ENCODE measurements at regions not wholly inside any gene's neighbourhood (a gene's known extent, or its start where the extent isn't known, plus 50 kb on each side); places are given as distances from the start of the nearest gene placed in this dataset.
"Not testable (repeated sequence)": the region's sequence is repeated elsewhere in the genome, so short reads cannot be mapped to it uniquely, and the experiment has no call there.

GRCh38 chr6:15152700-15153099 lies 93.2 kb upstream of the JARID2 start:
- no peaks in the 10 kb centered on the region for H3K36me3 ChIP-seq
- H3K27me3 ChIP-seq: no peaks in the 10 kb centered on the region
- no peak overlapping the region for H3K27ac ChIP-seq
- no peak for ATAC-seq
- no peak overlapping the region for H3K4me3 ChIP-seq
- no peak for DNase-seq
- TF ChIP-seq POLR2A (IDR thresholded peaks at IDR 0.05) (no peak), CTCF (IDR thresholded peaks at IDR 0.05 in 4 of 5, conservative IDR thresholded peaks at IDR 0.05 in 1 of 5) (no peak)
- no peaks in the 10 kb centered on the region for H3K9me3 ChIP-seq
- intact Hi-C loops (cut with DNase I; ENCODE audit: low total_unique reads): no loop called here
- H3K4me1 ChIP-seq: peaks cover 0 to 4% of the 10 kb centered on the region in 2 donors
- in situ Hi-C loops (cut with MboI; ENCODE audit: low sequenced_read_pairs in 4 of 4): no loop called here

GRCh38 chr6:15153191-15153590 lies 92.7 kb upstream of the JARID2 start:
- Histone ChIP-seq H3K9me3 (no peaks in the 10 kb centered on the region), H3K36me3 (no peaks in the 10 kb centered on the region), H3K4me1 (peaks cover 0 to 2% of the 10 kb centered on the region in 2 donors), H3K4me3 (no peak overlapping the region), H3K27ac (no peak overlapping the region), H3K27me3 (no peaks in the 10 kb centered on the region)
- ATAC-seq (no peak), DNase-seq (no peak)
- TF ChIP-seq CTCF (IDR thresholded peaks at IDR 0.05 in 4 of 5, conservative IDR thresholded peaks at IDR 0.05 in 1 of 5) (no peak), POLR2A (IDR thresholded peaks at IDR 0.05) (no peak)
- intact Hi-C loops (cut with DNase I; ENCODE audit: low total_unique reads) (no loop called here), in situ Hi-C loops (cut with MboI; ENCODE audit: low sequenced_read_pairs in 4 of 4) (no loop called here)

- in situ Hi-C loops (cut with MboI; ENCODE audit: low sequenced_read_pairs in 4 of 4) (no loop called here), intact Hi-C loops (cut with DNase I; ENCODE audit: low total_unique reads) (no loop called here)
- Histone ChIP-seq H3K4me3 (no peak overlapping the region), H3K36me3 (no peaks in the 10 kb centered on the region), H3K4me1 (no peaks in the 10 kb centered on the region), H3K27ac (no peak overlapping the region), H3K9me3 (no peaks in the 10 kb centered on the region), H3K27me3 (no peaks in the 10 kb centered on the region)
- TF ChIP-seq CTCF (IDR thresholded peaks at IDR 0.05 in 4 of 5, conservative IDR thresholded peaks at IDR 0.05 in 1 of 5) (no peak), POLR2A (IDR thresholded peaks at IDR 0.05) (no peak)
- no peak for DNase-seq
- no peak for ATAC-seq
These were observed 88.4 kb upstream of the JARID2 start for GRCh38 chr6:15157479-15157878.

- H3K27ac ChIP-seq: no peak overlapping the region
- no peaks in the 10 kb centered on the region for H3K36me3 ChIP-seq
- intact Hi-C loops (cut with DNase I; ENCODE audit: low total_unique reads): no loop called here
- ATAC-seq (no peak), DNase-seq (no peak)
- H3K9me3 ChIP-seq: no peaks in the 10 kb centered on the region
- H3K4me3 ChIP-seq: no peak overlapping the region
- H3K27me3 ChIP-seq: no peaks in the 10 kb centered on the region
- in situ Hi-C loops (cut with MboI; ENCODE audit: low sequenced_read_pairs in 4 of 4): no loop called here
- no peak for TF ChIP-seq CTCF (IDR thresholded peaks at IDR 0.05 in 4 of 5, conservative IDR thresholded peaks at IDR 0.05 in 1 of 5)
- TF ChIP-seq POLR2A (IDR thresholded peaks at IDR 0.05): no peak
- H3K4me1 ChIP-seq: no peaks in the 10 kb centered on the region
These were observed 86.8 kb upstream of the JARID2 start for GRCh38 chr6:15158821-15159619.

- ATAC-seq (no peak), DNase-seq (no peak)
- no peak overlapping the region for H3K4me3 ChIP-seq
- H3K9me3 ChIP-seq: no peaks in the 10 kb centered on the region
- no peak overlapping the region for H3K27ac ChIP-seq
- TF ChIP-seq CTCF (IDR thresholded peaks at IDR 0.05 in 4 of 5, conservative IDR thresholded peaks at IDR 0.05 in 1 of 5) (no peak), POLR2A (IDR thresholded peaks at IDR 0.05) (no peak)
- no peaks in the 10 kb centered on the region for H3K27me3 ChIP-seq
- in situ Hi-C loops (cut with MboI; ENCODE audit: low sequenced_read_pairs in 4 of 4): no loop called here
- intact Hi-C loops (cut with DNase I; ENCODE audit: low total_unique reads): no loop called here
- H3K4me1 ChIP-seq: no peaks in the 10 kb centered on the region
- no peaks in the 10 kb centered on the region for H3K36me3 ChIP-seq
These were observed 85.1 kb upstream of the JARID2 start for GRCh38 chr6:15160812-15161211.

GRCh38 chr6:15164855-15165254 lies 81.0 kb upstream of the JARID2 start:
- DNase-seq; H3K9me3 ChIP-seq; H3K4me3 ChIP-seq; intact Hi-C loops (cut with DNase I; ENCODE audit: low total_unique reads); ATAC-seq; H3K27ac ChIP-seq; H3K4me1 ChIP-seq; in situ Hi-C loops (cut with MboI; ENCODE audit: low sequenced_read_pairs in 4 of 4); H3K36me3 ChIP-seq; H3K27me3 ChIP-seq: not testable (repeated sequence)
